T47D (cell line): ENCODE measurements at regions not wholly inside any gene's neighbourhood (a gene's known extent, or its start where the extent isn't known, plus 50 kb on each side); places are given as distances from the start of the nearest gene placed in this dataset.

Experiments
- DNase-seq, 2 experiments: peaks; one replicate each; pipeline versions ENCODE4 v3.0.0 to v3.0.0-alpha.2; 2011 to 2012; ENCODE audit warnings: low read depth in 1 of 2, low spot score in 1 of 2
- JUND ChIP-seq: IDR thresholded peaks from 2 replicates; pipeline ENCODE4 v1.6.1; 2012; ENCODE audit warnings: low read depth
- in situ Hi-C: cut with HindIII; loops from 2 replicates; pipeline ENCODE4 v1.10.0; 2016; ENCODE audit warnings: low sequenced_read_pairs, low pct_unique_long_range_greater_than_20kb

DNA sequence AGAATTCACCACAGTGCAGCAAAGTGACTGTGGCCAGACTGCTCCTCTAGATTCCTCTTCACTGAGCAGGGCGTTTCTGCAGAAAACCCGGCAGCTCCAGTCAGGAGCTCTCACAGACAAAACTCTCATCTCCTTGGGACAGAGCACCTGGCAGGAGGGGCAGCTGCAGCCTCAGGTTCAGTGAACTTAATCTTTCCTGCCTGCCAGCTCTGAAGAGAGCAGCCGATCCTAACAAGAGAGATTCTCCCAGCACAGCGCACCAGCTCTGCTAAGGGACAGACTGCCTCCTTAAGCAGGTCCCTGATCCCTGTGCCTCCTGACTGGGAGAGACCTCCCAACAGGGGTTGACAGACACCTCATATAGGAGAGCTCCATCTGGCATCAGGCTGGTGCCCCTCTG is 1065.5 kb downstream of the GRIK2 start:
- in situ Hi-C loops: no loop called here
- DNase-seq: no peak
- TF ChIP-seq JUND: no peak

DNA sequence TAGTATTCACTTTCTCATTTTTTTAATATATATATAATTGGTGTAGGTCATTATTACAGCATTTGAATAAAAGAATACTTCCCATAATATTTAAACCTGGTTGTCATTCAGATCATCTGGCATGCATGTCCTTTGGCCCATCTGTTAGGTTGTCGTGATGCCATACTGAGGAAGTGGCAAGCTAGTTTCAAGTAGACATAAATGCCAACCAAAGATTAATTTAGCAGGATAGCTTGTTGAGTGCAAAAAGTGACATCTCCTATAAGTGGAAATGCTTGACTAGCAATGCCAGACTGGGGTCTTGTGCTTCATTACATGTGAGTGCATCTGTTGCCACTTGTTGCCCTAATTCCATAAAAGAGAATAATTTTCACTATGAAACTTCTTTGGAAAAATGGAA is 1044.7 kb downstream of the GRIK2 start:
- in situ Hi-C loops: no loop called here
- DNase-seq: no peak

DNA sequence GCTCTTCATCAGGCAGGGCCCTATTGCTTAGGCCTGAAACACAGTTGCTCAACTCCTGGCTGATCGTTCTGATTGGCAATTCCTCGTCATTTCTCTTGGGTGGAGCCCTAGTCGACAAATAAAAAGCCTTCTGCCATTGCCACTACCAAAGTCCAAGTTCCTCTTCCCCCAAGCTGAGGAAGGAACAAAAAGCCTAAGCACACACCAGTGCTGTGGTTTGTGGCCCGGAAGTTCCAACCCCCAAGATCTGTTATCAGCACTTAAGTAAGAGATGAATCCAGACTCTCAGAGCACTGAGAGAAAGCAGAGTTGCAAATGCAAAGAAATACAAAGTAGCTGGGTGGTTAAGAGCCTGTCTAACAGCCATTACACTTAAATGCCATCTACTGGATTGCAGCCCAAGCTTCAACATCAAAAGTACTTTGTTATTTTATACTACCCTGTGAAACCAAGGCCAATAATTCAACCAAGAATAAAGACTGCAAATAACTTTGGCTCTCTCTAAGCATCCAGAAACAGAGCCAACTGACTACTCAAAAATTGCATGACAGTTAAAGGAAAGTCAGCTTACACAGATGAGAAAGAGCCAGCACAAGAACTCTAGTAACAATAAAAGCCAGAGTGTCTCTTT is 1024.0 kb downstream of the GRIK2 start:
- TF ChIP-seq JUND: no peak
- in situ Hi-C loops: no loop called here
- no peak for DNase-seq

More for the DNA sequence above, 1044.7 kb downstream of the GRIK2 start:
- no peak for TF ChIP-seq JUND

DNA sequence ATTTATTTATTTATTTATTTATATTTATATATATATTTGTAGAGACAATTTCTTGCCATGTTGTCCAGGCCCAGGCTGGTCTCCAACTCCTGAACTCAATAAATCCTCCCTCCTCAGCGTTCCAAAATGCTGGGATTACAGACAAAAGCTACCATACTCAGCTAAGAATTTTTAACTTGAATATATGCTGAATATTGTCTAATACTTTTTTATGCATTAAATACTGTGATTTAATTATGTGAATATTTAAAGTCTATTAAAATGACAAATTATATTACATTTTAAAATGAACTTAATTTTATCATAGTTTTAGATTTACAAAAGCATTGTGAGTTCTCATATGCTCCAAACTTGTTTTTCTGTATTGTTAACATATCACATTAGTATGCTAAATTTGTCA is 1022.4 kb downstream of the GRIK2 start:
- DNase-seq: no peak
- TF ChIP-seq JUND: no peak
- in situ Hi-C loops: no loop called here

DNA sequence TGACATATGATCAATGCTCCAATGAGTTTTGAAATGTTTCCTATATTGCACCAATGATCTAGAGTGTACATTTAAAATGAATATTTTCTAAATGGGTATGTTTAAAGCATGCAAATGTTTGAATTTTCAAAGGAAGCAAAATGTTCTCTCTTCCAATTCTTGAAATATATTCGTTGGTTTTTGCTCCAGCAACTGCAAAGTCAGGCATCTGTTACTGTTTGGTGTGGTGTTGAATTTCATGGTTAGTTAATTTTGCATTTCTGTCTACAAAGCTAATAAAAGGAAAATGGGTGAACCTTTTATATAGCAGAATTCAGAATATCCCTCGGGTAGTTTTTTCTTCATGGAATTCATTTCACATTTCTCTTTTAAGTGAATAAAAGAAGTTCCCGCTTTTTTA is 1018.3 kb downstream of the GRIK2 start:
- in situ Hi-C loops: no loop called here
- no peak for DNase-seq
- TF ChIP-seq JUND: no peak

DNA sequence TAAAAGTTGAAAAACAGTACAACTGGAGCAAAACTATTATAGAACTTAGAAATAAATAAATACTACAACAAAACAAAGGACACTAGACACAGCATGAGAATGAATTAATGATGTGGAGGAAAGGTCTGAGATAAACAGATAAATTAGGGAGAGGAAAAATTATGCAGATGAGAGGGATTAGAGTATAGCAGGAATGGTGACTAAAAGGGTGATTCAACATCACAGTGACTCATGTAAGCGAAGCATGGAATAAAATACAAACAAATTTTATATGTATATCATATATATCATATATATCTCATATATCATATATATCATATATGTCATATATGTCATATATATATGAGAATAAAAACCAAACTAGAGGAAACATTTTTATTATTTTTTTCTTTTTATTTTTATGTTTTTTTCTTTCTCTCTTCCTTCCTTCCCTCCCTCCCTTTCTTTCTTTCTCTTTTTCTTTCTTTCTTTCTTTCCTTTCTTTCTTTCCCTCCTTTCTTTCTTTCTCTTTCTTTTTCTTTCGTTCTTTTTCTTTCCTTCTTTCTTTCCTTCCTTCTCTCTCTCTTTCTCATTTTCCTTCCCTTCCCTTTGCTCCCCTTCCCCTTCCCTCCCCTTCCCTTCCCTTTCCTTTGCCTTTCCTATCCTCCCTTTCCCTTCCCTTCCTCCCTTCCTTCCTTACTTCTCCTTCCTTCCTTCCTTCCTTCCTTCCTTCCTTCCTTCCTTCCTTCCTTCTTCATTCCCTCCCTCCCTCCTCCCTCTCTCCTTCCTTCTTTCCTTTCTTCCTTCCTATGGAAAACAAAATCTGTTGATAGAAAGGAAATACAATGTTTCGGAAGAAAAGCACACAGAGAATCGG is 1014.6 kb downstream of the GRIK2 start:
- no peak for DNase-seq
- in situ Hi-C loops: no loop called here
- TF ChIP-seq JUND: no peak

DNA sequence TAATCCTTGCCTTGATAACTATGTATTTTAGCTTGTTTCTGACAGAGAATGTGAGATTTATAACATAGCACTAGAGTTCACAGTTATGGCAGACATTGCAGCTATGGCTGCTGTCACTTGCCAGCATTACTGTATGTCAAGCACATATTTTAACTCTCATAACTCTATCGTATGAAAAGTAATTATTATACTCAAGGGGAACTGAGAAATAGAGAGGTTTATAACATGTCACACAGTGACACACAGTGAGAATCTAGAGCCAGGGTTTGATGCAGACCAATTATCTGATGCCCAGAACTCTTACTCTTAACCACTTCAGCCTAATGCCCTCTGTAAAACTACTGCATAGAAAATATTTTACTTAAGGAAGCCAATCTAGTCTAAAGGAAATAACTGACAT is 1012.4 kb downstream of the GRIK2 start:
- in situ Hi-C loops: no loop called here
- TF ChIP-seq JUND: no peak
- no peak for DNase-seq

DNA sequence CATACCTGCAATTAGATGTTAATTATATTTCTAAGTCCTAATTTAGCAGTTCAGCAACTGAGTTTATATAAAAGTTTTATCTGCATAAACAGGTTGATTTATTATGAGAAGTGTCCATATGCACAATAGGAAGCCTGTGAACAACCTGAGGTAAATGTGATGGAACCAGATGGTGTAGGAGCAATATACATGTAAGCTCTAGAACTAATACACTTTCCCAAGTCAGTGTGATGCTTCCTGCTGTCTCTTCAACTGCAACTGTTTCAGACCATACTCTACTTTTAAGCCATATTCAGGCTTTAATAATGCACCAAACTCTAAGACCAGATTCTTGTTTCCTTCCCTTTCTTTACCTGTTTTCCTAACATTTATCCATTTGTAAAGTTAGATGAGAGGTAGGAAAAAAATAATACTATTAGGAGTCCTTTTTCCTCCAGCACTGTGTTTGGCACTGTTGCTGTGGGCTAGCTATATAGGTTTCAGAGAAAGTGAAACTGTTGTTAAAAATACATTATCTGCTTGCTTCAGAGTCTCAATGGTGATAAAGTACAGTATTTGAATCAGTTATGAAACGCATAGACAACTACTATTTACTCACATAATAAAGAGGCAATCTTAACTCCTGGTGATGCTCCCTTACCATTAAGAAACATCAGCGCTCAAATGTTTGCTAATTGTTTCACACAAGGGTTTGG is 1009.3 kb downstream of the GRIK2 start:
- in situ Hi-C loops: no loop called here
- no peak for TF ChIP-seq JUND
- DNase-seq: no peak

DNA sequence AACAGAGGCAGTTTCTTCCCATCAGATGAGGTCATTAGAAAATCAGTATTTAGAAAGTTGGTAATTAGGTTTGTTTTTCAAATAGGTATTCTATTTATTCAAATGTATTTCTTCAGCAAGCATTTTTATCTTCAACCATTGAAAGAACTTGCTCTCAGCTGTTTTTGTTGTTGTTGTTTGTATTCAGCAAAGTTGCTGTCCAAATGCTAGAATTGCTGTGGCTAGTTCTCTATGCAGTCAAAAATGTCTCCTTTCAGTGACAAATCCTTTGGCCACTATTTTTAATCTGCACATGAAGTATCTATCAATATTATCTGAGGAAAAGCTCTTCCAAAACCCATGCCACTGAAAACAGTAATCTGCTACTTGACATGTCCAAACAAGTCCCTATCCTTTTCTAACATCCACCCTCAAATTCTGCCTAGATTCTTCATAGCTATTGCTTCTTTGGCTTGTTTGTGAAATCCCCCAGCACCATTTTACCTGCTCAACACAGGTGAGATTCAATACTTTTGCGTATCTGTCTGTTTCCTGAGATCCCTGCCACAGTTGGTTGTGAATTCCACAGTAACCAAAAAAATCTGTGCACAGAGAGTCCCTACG is 1005.4 kb downstream of the GRIK2 start:
- no peak for TF ChIP-seq JUND
- no peak for DNase-seq
- in situ Hi-C loops: no loop called here

DNA sequence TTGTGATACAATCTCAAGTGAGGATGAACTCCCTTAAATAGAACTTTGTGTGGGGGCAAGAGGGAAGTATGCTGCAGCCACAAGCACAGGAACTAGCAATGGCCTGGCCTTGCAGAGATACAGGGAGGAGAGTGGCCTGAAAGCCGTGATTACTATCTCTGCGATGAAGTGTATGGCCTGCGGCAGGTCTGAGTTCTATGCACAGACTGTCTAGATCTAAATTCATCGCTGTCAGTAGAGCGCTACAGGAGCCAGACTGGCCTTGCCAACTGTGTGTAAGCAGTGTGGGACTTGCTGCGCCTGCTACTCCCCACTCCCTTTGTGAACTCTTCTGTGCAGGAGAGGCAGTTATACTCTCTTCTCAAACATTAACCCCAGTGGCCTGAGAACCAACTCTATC is 997.0 kb downstream of the GRIK2 start:
- DNase-seq: no peak
- in situ Hi-C loops: no loop called here
- no peak for TF ChIP-seq JUND

DNA sequence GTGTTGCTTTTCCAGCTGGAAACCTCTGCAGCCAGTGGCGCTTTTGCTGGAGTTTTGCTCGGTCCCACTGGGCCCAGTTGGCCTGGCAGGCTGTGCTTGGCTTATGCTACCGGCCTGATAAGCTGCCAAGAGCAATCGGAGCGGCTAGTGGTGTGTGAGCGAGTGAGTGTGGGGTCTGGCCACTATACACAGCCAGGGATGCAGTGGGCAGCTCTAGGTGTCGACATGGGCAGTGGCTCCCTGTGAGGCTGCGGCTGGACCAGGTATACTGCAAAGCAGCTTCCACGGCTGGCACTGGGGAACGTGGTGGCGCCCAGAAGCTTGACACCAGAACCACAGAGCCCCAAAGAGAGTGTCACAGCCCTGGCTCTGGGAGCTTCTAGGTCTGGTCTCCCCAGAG is 996.5 kb downstream of the GRIK2 start:
- in situ Hi-C loops: no loop called here
- no peak for TF ChIP-seq JUND

DNA sequence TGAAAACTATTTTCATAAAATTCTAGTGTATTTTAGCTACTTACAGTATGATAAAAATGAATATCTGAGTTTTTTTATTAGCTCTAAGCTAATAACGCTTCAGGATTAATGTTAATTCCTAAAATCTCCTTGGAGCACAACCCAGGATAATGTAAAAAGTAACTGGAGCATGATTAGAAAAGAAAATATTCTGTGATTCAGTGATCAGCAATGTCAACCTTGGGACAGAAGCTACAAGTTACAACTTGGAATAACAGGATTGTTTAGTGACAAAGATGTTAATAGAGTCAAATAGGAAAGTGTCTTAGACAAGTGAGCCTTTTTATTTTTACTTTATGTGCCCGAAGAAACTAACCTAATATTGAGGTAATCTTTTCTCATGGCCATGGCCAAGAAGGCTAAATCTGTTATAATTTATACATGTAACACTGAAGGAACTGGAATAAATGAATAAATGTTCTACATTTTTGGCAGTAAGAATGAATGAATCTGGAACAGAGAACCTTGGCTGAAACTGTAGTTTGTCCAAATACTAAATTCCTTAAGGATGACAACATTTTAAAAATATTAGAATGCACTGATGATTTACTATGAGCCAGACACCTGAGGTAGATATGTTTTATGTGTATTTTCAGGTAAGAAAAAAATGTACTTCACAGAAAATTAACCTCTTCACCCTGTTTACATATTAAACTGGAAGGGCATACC is 994.0 kb downstream of the GRIK2 start:
- no peak for TF ChIP-seq JUND
- DNase-seq: no peak
- in situ Hi-C loops: no loop called here

More for the DNA sequence above, 996.5 kb downstream of the GRIK2 start:
- DNase-seq: no peak
